ENCODE measurements at regions not wholly inside any gene's neighbourhood (a gene's known extent, or its start where the extent isn't known, plus 50 kb on each side); places are given as distances from the start of the nearest gene placed in this dataset.
A peak's percentile ranks its signal among the peaks of the same experiment; 100 is the strongest.

- TF ChIP-seq CBFB (IDR thresholded peaks at IDR 0.05; ENCODE audit: low read depth) (no peak), LARP7 (IDR thresholded peaks at IDR 0.05) (0 out of 2 replicates have a peak, but pooled peaks have one; percentile 45), POLR2AphosphoS2 (IDR thresholded peaks at IDR 0.05; ENCODE audit: low read depth, low read length) (no peak), NR2C1 (IDR thresholded peaks at IDR 0.05) (no peak), RCOR1 (conservative IDR thresholded peaks at IDR 0.05; ENCODE audit: low read depth, low read length) (no peak), SMARCA5 (IDR thresholded peaks at IDR 0.05) (no peak), ZNF384 (IDR thresholded peaks at IDR 0.05; ENCODE audit: borderline replicate concordance, low read depth, low read length) (no peak), E2F4 (IDR thresholded peaks at IDR 0.05; ENCODE audit: low read depth, low read length) (no peak), CTCF (IDR thresholded peaks at IDR 0.05 in 2 of 3, conservative IDR thresholded peaks at IDR 0.05 in 1 of 3; ENCODE audit: control insufficient read depth in 2 of 3, extremely low read depth in 1 of 3, insufficient read depth in 1 of 3, low read depth in 3 of 3, low read length in 3 of 3) (peak; percentile 68 to 83 (median 81)), NFXL1 (IDR thresholded peaks at IDR 0.05; ENCODE audit: borderline replicate concordance) (no peak), BHLHE40 (IDR thresholded peaks at IDR 0.05; ENCODE audit: borderline replicate concordance in 1 of 2, low read depth in 2 of 2, low read length in 1 of 2) (peak in 1 of 2 experiments; percentile 49; a peak in 1 of 4 replicates), ZSCAN29 (IDR thresholded peaks at IDR 0.05) (no peak), SRF (IDR thresholded peaks at IDR 0.05; ENCODE audit: low read depth in 2 of 2, low read length in 2 of 2) (no peak), TCF3 (IDR thresholded peaks at IDR 0.05; ENCODE audit: borderline replicate concordance, insufficient read depth, low read depth, low read length) (no peak)
Observed at GRCh38 chr20:57092112-57092899, 174.1 kb downstream of the BMP7 start (continued).
